Suprapubic skin (tissue), 3 donors: ENCODE measurements at regions not wholly inside any gene's neighbourhood (a gene's known extent, or its start where the extent isn't known, plus 50 kb on each side); places are given as distances from the start of the nearest gene placed in this dataset.

Source experiments
- POLR2AphosphoS5 ChIP-seq, 3 donors: sonication (generic); formaldehyde crosslinking; IDR thresholded peaks; one replicate each; pipeline ENCODE4 v1.6.1; 2017; ENCODE audit warnings: antibody characterized with exemption in 3 of 3
- TF ChIP-seq, protein P1 (sequence below), 2 donors: fragments of 200-600 bp in 1 of 2; fragments of 450-650 bp in 1 of 2; sonication (generic) in 1 of 2; IDR thresholded peaks; one replicate each; pipeline ENCODE4 v1.5.1; 2016 to 2019; ENCODE audit warnings: antibody characterized with exemption in 2 of 2, mild to moderate bottlenecking in 1 of 2, moderate library complexity in 1 of 2

DNA sequence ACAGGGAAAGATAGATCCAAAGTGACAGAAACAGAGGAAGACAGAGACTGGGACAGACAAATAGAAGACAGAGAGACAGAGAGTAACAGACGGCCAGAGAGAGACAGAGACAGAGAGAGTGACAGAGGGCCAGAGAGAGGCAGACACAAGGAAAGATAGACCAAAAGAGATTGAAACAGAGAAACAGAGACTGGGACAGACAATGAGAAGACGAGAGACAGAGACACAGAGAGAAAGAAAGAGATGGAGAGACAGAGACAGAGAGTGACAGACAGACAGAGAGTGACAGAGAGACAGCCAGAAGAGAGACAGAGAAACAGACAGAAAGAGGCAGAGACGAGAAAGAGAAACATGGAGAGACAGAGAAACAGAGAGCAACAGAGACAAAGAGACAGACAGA lies 127.3 kb downstream of the UQCRFS1 start:
- TF ChIP-seq, protein P1, sequence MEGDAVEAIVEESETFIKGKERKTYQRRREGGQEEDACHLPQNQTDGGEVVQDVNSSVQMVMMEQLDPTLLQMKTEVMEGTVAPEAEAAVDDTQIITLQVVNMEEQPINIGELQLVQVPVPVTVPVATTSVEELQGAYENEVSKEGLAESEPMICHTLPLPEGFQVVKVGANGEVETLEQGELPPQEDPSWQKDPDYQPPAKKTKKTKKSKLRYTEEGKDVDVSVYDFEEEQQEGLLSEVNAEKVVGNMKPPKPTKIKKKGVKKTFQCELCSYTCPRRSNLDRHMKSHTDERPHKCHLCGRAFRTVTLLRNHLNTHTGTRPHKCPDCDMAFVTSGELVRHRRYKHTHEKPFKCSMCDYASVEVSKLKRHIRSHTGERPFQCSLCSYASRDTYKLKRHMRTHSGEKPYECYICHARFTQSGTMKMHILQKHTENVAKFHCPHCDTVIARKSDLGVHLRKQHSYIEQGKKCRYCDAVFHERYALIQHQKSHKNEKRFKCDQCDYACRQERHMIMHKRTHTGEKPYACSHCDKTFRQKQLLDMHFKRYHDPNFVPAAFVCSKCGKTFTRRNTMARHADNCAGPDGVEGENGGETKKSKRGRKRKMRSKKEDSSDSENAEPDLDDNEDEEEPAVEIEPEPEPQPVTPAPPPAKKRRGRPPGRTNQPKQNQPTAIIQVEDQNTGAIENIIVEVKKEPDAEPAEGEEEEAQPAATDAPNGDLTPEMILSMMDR (IDR thresholded peaks at IDR 0.05), result no peak
- no peak for TF ChIP-seq POLR2AphosphoS5 (IDR thresholded peaks at IDR 0.05)
